ENCODE measurements at regions not wholly inside any gene's neighbourhood (a gene's known extent, or its start where the extent isn't known, plus 50 kb on each side); places are given as distances from the start of the nearest gene placed in this dataset.
"Not testable (repeated sequence)": the region's sequence is repeated elsewhere in the genome, so short reads cannot be mapped to it uniquely, and the experiment has no call there.

DNA sequence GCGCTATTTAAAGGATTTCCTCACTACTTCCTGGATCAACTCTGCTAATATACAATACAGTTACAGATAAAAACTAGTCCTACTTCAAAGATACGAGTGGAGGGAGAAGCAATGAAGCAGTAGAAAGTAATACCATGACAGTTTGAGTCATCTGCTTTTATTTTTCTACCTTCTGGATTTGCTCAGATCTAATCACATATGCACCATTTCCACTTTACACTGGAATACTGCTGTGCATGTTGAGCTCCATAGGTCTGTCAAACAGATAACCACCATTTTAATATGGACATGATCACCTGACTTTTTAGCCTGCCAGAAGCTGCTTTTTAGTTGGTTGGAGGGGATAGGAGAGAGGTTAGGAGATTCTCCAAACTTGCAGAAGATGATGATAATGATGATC is 92.5 kb downstream of the MMUT start:
- DNase-seq (ENCODE audit: low read depth): no peak

- DNase-seq (ENCODE audit: low read depth): no peak
Observed at GRCh38 chr6:49366539-49366938, 96.5 kb downstream of the MMUT start.

DNA sequence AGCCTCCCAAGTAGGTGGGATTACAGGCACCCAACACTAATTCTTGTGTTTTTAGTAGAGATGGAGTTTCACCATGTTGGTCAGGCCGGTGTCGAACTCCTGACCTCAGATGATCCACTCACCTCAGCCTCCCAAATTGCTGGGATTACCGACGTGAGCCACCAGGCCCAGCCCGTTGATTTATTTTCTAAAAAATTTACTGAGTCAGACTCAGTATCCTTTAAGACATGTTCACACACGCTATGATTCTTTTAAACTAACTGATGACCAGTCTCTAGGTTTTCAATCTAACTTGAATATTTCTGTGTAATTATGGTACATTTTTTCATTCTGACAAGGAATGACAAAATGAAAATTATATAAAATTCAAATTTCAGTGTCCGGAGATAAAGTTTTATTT is 114.5 kb downstream of the MMUT start:
- DNase-seq (ENCODE audit: low read depth): no peak

DNA sequence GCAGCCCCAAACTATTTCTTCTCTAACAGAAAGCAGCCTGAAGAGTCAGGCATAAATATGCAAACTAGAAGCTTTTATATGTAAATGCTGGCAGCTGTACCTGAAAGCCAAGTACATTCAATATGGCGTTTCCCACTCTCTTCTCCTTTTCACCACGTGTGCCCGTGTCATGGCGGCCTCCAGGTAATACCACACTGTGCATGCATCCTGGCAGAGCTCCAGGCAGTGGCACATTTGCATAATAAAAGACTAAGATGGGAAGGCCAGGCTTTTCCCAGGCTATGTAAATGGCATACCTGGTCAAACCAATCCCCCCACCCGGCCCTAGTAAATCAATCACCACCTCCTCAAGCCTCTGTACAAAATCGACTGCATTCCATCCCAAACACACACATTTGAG is 120.6 kb downstream of the MMUT start:
- DNase-seq (ENCODE audit: low read depth): no peak

GRCh38 chr6:49341869-49342268 is 121.2 kb downstream of the MMUT start:
- DNase-seq (ENCODE audit: low read depth): no peak

- DNase-seq (ENCODE audit: low read depth): no peak
Observed at GRCh38 chr6:49339096-49339495, 124.0 kb downstream of the MMUT start.

GRCh38 chr6:49336514-49337131 is 126.4 kb downstream of the MMUT start:
- DNase-seq (ENCODE audit: low read depth): no peak

DNA sequence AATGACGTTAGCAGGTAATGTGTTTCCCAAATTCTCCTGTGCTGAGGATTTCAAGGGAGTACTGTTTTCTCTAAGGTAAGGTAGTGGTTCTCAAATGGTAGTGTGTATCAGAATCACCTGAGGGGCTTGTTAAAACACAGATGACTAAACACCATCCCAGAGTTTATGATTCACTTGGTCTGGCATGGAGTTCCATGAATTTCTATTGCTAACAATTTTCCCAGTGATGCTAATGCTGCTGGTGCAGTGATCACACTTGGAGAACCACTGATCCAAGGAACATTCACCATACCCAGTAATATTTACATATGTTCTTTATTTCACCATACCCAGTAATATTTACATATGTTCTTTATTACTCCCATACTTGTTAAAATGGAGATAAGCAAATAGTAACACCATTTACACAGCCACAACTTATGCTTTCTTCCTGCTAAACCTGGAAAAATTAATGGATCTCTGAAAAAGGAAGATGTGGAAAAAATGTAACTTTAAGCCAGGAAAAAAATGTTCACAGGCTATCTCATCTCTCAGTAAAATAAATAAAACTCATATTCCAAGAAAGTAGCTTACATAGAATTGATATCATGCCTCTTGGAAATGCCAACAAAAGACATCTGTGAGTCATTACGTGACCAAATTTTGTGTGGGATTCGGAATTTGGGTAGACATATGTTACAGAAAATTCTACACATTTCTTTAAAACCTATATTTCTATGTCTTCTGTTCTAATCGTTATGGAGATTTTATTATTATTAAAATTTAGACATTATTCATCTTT is 129.5 kb downstream of the MMUT start:
- no peak for DNase-seq (ENCODE audit: low read depth)

GRCh38 chr6:49332781-49333180 is 130.3 kb downstream of the MMUT start:
- DNase-seq (ENCODE audit: low read depth): no peak

GRCh38 chr6:49329186-49329585 is 133.9 kb downstream of the MMUT start:
- no peak for DNase-seq (ENCODE audit: low read depth)

- DNase-seq (ENCODE audit: low read depth): no peak
Observed at GRCh38 chr6:49328051-49328744, 134.9 kb downstream of the MMUT start.

DNA sequence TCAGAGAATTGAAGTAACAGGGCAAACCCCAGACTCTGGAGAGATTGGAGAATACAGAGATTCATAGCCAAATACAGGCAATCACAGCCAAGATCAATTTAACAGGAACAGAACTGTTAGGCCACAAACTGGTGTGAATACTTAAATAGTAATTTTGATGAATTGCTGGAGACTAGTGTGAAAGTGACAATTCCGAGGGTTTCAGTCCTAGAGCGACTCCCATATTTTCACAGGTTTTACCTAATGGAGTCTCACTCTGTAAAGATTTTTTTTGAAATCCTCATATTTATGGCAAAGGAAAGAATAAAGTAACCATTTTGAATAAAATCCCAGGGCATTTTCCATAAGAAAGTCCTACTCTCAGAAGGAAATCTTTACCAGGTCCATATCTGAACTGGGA is 135.5 kb downstream of the MMUT start:
- DNase-seq (ENCODE audit: low read depth): no peak

- DNase-seq (ENCODE audit: low read depth): no peak
Observed at GRCh38 chr6:49327005-49327404, 136.0 kb downstream of the MMUT start.

DNA sequence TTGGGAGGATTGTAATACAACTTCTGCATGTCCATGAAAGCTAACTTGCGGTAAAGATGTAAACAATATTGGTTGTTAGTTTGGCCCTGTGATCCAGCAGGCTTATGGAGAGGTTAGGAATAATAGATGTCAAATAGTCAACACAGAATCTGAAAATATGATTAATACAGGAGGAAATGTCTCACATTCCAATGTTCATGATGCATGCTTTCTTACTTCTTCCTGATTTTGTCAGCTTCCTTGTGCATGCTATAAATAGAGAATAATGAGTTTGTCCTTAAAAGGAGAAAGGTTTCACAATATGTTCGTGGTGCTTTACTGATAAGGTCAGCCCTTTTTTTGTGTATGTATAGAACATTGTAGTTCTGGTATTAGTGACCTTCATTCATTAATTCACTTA is 136.7 kb downstream of the MMUT start:
- peak; percentile 22 for DNase-seq (ENCODE audit: low read depth)

DNA sequence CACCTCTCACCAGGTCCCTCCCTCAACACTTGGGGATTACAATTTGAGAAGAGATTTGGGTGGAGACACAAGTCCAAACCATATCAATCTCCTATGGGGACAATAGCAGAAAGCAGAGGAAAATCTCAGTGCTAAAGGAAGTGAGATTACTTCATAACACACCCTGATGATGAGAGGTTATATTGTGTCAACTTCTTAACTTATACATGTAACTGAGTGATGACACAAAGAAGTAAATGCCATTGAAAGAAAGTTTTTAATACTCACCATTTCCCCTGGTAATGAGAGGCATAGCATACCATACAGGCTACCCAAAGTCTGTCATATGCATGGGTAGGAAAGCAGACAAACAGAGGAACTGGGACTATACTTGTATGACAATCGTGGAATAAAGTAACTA is 137.2 kb downstream of the MMUT start:
- no peak for DNase-seq (ENCODE audit: low read depth)

DNA sequence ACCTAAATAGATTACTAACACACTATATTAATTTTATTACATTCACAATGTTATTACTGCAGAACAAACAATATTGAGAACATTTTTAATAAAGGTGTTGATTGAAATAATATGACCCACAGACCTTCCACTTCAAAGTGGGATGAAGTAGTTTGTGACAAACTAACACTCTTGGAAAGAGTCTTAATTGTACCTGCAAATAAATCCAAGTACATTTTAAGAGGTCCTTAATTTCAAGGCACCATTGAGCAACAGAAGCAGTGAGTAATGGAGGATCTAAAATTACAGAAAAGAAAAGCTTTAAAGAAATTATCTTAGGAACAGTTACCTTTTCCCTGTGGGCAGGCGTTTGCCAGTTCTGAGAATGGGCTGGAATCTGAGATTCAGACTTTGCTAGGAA is 140.2 kb downstream of the MMUT start:
- DNase-seq (ENCODE audit: low read depth): no peak

DNA sequence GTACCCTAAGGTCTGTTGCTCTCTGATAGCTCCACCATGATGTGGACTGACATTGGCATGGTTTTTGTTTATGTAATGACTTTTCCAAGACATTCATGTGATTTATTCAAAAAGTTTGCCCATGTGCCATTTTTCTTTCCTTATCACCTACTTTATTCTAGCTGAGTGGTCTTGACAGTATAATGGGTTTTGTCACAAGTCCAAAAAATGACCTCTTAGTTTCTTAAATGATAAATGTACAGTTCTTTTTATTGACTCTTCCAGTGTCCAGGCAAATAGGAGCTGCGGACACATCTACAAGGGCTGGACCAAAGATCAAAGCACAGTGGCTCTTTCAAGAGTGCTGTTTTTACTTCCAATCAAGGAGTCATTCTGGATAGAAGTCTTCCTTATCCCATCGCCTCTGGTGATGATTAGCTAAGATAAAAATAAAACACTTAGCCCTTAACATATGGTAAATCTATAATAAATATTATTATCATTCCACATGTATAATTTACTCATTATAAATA is 141.4 kb downstream of the MMUT start:
- DNase-seq (ENCODE audit: low read depth): no peak

- no peak for DNase-seq (ENCODE audit: low read depth)
Observed at GRCh38 chr6:49305010-49305409, 158.0 kb downstream of the MMUT start.

DNA sequence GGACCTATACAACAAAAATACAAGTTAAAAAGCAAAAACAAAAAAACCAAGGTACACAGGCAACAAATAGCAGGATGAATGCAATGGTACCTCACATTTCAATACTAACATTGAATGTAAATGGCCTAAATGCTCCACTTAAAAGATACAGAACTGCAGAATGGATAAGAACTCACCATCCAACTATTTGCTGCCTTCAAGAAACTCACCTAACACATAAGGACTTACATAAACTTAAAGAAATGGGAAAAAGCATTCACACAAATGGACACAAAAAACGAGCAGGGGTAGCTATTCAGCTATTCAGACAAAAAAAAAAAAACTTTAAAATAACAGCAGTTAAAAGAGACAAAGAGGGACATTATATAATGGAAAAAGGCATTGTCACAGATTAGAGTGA is 158.7 kb downstream of the MMUT start:
- DNase-seq (ENCODE audit: low read depth): not testable (repeated sequence)

GRCh38 chr6:49300911-49301310 is 162.1 kb downstream of the MMUT start:
- DNase-seq (ENCODE audit: low read depth): no peak

DNA sequence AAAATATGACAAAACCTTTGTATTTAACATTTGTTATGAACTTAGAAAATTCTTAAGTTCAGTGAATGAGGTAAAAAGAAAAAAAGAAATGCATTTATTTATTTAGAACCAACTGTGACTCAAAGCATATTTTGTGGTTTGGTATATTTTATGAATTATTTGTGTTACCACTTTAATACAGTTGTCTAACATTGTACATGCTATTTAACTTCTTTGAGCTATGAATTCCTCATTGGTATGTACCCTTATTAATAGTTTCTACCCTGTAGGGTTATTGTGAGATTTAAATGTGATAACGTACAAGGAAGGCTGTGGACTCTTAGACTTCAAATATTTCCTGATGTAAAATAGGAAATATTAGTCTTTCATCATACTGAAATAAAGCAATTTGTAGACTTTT is 162.6 kb downstream of the MMUT start:
- DNase-seq (ENCODE audit: low read depth): no peak

- DNase-seq (ENCODE audit: low read depth): no peak
Observed at GRCh38 chr6:49299279-49299678, 163.8 kb downstream of the MMUT start.

- no peak for DNase-seq (ENCODE audit: low read depth)
Observed at GRCh38 chr6:49284180-49284579, 178.9 kb downstream of the MMUT start.

All from fibroblast of the conjunctiva (primary cell).